ENCODE measurements at regions not wholly inside any gene's neighbourhood (a gene's known extent, or its start where the extent isn't known, plus 50 kb on each side); places are given as distances from the start of the nearest gene placed in this dataset.
"Not testable (repeated sequence)": the region's sequence is repeated elsewhere in the genome, so short reads cannot be mapped to it uniquely, and the experiment has no call there.

DNA sequence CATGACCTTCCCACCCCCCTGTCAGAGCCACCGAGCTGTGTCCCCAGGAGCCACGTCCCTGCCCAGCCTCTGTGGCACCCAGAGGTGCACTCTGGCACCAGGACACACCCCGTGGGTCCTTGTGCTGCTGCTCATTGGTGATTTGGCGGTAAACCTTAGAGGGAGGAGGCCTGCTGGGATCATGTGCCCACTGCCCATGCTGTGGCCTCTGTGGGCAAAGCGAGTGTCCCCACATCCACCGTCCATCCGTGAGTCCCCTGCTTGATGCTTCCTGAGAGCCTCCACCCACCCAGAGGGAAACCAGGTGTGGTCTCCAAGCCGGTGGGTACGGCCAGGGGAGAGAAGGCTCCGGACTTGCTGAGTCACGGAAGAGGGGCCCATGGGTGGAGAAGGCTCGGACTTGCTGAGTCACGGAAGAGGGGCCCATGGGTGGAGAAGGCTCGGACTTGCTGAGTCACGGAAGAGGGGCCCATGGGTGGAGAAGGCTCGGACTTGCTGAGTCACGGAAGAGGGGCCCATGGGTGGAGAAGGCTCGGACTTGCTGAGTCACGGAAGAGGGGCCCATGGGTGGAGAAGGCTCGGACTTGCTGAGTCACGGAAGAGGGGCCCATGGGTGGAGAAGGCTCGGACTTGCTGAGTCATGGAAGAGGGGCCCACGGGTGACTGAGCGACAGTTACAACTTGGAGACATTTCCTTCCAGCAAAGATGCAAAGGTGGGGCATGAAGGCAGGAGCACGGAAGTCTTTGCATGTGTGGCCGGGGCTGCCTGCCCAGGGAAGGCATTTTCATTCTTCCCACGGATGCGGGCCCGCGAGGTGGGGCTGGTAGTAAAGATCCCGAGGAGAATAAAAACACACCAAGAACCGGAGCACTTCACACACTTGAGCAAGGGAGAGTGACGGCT lies 49.6 kb upstream of the ZNF469 start (continued):
- peak; percentile 12; the same call in 1 of the 2 replicates for TF ChIP-seq GTF2A2 (tag; IDR thresholded peaks at IDR 0.05)
- TF ChIP-seq ZNF444 (CRISPR knock-in tag; IDR thresholded peaks at IDR 0.05) = 0 out of 2 replicates have a peak, but pooled peaks have one; percentile 56
- TF ChIP-seq, protein P1, sequence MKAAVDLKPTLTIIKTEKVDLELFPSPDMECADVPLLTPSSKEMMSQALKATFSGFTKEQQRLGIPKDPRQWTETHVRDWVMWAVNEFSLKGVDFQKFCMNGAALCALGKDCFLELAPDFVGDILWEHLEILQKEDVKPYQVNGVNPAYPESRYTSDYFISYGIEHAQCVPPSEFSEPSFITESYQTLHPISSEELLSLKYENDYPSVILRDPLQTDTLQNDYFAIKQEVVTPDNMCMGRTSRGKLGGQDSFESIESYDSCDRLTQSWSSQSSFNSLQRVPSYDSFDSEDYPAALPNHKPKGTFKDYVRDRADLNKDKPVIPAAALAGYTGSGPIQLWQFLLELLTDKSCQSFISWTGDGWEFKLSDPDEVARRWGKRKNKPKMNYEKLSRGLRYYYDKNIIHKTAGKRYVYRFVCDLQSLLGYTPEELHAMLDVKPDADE (conservative IDR thresholded peaks at IDR 0.05; ENCODE audit: control insufficient read depth, low read depth, low read length) = peak; percentile 62; the same call in 1 of the 2 replicates
- TF ChIP-seq POLR2G (IDR thresholded peaks at IDR 0.05; ENCODE audit: low read depth, low read length) = peak; percentile 57
- TF ChIP-seq ERF (CRISPR knock-in tag; IDR thresholded peaks at IDR 0.05) = peak; percentile 95
- peak; percentile 93 for TF ChIP-seq NFE2 (IDR thresholded peaks at IDR 0.05; ENCODE audit: low read depth)
- TF ChIP-seq, protein P2, sequence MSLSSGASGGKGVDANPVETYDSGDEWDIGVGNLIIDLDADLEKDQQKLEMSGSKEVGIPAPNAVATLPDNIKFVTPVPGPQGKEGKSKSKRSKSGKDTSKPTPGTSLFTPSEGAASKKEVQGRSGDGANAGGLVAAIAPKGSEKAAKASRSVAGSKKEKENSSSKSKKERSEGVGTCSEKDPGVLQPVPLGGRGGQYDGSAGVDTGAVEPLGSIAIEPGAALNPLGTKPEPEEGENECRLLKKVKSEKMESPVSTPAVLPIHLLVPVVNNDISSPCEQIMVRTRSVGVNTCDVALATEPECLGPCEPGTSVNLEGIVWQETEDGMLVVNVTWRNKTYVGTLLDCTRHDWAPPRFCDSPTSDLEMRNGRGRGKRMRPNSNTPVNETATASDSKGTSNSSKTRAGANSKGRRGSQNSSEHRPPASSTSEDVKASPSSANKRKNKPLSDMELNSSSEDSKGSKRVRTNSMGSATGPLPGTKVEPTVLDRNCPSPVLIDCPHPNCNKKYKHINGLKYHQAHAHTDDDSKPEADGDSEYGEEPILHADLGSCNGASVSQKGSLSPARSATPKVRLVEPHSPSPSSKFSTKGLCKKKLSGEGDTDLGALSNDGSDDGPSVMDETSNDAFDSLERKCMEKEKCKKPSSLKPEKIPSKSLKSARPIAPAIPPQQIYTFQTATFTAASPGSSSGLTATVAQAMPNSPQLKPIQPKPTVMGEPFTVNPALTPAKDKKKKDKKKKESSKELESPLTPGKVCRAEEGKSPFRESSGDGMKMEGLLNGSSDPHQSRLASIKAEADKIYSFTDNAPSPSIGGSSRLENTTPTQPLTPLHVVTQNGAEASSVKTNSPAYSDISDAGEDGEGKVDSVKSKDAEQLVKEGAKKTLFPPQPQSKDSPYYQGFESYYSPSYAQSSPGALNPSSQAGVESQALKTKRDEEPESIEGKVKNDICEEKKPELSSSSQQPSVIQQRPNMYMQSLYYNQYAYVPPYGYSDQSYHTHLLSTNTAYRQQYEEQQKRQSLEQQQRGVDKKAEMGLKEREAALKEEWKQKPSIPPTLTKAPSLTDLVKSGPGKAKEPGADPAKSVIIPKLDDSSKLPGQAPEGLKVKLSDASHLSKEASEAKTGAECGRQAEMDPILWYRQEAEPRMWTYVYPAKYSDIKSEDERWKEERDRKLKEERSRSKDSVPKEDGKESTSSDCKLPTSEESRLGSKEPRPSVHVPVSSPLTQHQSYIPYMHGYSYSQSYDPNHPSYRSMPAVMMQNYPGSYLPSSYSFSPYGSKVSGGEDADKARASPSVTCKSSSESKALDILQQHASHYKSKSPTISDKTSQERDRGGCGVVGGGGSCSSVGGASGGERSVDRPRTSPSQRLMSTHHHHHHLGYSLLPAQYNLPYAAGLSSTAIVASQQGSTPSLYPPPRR (CRISPR knock-in tag; IDR thresholded peaks at IDR 0.05; ENCODE audit: borderline replicate concordance) = 0 out of 2 replicates have a peak, but pooled peaks have one; percentile 77
- peak; percentile 66 for TF ChIP-seq SMARCA4 (IDR thresholded peaks at IDR 0.05)
- TF ChIP-seq, protein P3, sequence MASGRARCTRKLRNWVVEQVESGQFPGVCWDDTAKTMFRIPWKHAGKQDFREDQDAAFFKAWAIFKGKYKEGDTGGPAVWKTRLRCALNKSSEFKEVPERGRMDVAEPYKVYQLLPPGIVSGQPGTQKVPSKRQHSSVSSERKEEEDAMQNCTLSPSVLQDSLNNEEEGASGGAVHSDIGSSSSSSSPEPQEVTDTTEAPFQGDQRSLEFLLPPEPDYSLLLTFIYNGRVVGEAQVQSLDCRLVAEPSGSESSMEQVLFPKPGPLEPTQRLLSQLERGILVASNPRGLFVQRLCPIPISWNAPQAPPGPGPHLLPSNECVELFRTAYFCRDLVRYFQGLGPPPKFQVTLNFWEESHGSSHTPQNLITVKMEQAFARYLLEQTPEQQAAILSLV (tag; IDR thresholded peaks at IDR 0.05) = peak; percentile 73
- peak; percentile 86 for TF ChIP-seq ZBTB17 (CRISPR knock-in tag; IDR thresholded peaks at IDR 0.05)
- TF ChIP-seq, protein P4, sequence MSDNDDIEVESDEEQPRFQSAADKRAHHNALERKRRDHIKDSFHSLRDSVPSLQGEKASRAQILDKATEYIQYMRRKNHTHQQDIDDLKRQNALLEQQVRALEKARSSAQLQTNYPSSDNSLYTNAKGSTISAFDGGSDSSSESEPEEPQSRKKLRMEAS (CRISPR knock-in tag; IDR thresholded peaks at IDR 0.05) = peak; percentile 81
- peak; percentile 96 for TF ChIP-seq MAFF (IDR thresholded peaks at IDR 0.05; ENCODE audit: low read length)
- TF ChIP-seq, protein P5, sequence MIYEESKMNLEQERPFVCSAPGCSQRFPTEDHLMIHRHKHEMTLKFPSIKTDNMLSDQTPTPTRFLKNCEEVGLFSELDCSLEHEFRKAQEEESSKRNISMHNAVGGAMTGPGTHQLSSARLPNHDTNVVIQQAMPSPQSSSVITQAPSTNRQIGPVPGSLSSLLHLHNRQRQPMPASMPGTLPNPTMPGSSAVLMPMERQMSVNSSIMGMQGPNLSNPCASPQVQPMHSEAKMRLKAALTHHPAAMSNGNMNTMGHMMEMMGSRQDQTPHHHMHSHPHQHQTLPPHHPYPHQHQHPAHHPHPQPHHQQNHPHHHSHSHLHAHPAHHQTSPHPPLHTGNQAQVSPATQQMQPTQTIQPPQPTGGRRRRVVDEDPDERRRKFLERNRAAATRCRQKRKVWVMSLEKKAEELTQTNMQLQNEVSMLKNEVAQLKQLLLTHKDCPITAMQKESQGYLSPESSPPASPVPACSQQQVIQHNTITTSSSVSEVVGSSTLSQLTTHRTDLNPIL (CRISPR knock-in tag; IDR thresholded peaks at IDR 0.05) = peak; percentile 80; the same call in 1 of the 2 replicates
- peak; percentile 72 for TF ChIP-seq MYNN (IDR thresholded peaks at IDR 0.05)
- TF ChIP-seq MYNN (CRISPR knock-in tag; IDR thresholded peaks at IDR 0.05) = not testable (repeated sequence)
- TF ChIP-seq MAFK (IDR thresholded peaks at IDR 0.05; ENCODE audit: low read length) = peak; percentile 98
- peak; percentile 60 for TF ChIP-seq TAF9B (IDR thresholded peaks at IDR 0.05; ENCODE audit: partially characterized antibody)
- peak; percentile 99 for TF ChIP-seq C11orf30 (IDR thresholded peaks at IDR 0.05; ENCODE audit: low read depth)
- TF ChIP-seq MXI1 (IDR thresholded peaks at IDR 0.05; ENCODE audit: low read depth, low read length) = 0 out of 2 replicates have a peak, but pooled peaks have one; percentile 54

Measured in K562 (cell line).